ENCODE measurements at regions not wholly inside any gene's neighbourhood (a gene's known extent, or its start where the extent isn't known, plus 50 kb on each side); places are given as distances from the start of the nearest gene placed in this dataset.

DNA sequence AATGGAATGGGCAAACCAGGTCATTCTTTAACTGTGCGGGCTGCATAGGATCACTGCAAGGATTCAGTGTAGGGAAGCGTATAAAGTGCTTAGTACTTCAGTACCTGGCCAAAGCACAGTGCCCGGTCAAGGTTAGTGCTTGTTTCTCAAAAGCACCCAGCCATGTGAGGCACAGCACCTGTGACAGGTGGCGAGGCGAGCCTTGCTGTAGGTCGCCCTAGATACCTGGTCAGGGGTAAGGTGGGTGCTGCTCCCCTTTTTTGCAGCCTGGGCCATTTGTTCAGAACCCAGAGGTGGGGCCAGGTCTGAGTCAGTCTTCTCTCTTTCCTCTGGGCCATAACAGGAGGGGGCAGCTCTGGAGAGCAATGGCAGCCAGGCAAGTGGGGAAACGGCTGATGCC, 172.0 kb downstream of the IRF8 start:
- TF ChIP-seq CTCF (IDR thresholded peaks at IDR 0.05) = no peak
- TF ChIP-seq POLR2A (IDR thresholded peaks at IDR 0.05) = no peak
